ENCODE measurements at regions not wholly inside any gene's neighbourhood (a gene's known extent, or its start where the extent isn't known, plus 50 kb on each side); places are given as distances from the start of the nearest gene placed in this dataset.

- no peak for TF ChIP-seq CBX5 (IDR thresholded peaks at IDR 0.05; ENCODE audit: borderline replicate concordance, low read depth)
- no peak for TF ChIP-seq SP1 (CRISPR knock-in tag; IDR thresholded peaks at IDR 0.05)
- TF ChIP-seq BRCA1 (IDR thresholded peaks at IDR 0.05), result no peak
- TF ChIP-seq BRCA1 (CRISPR knock-in tag; IDR thresholded peaks at IDR 0.05), result no peak
- no peak for TF ChIP-seq HDAC3 (IDR thresholded peaks at IDR 0.05; ENCODE audit: borderline replicate concordance, partially characterized antibody)
- no peak for TF ChIP-seq ZNF408 (CRISPR knock-in tag; IDR thresholded peaks at IDR 0.05; ENCODE audit: low read depth)
- no peak for TF ChIP-seq CTCF (IDR thresholded peaks at IDR 0.05 in 2 of 3, conservative IDR thresholded peaks at IDR 0.05 in 1 of 3; ENCODE audit: insufficient read depth in 2 of 3, low read depth in 1 of 3, low read length in 3 of 3)
- no peak for TF ChIP-seq REST (IDR thresholded peaks at IDR 0.05; ENCODE audit: borderline replicate concordance)
- TF ChIP-seq REST (CRISPR knock-in tag; IDR thresholded peaks at IDR 0.05; ENCODE audit: low read depth), result no peak
- TF ChIP-seq RBM25 (IDR thresholded peaks at IDR 0.05; ENCODE audit: low read depth, low read length, severe bottlenecking), result no peak
- TF ChIP-seq ZNF75A (CRISPR knock-in tag; IDR thresholded peaks at IDR 0.05), result no peak
- TF ChIP-seq, protein P1, sequence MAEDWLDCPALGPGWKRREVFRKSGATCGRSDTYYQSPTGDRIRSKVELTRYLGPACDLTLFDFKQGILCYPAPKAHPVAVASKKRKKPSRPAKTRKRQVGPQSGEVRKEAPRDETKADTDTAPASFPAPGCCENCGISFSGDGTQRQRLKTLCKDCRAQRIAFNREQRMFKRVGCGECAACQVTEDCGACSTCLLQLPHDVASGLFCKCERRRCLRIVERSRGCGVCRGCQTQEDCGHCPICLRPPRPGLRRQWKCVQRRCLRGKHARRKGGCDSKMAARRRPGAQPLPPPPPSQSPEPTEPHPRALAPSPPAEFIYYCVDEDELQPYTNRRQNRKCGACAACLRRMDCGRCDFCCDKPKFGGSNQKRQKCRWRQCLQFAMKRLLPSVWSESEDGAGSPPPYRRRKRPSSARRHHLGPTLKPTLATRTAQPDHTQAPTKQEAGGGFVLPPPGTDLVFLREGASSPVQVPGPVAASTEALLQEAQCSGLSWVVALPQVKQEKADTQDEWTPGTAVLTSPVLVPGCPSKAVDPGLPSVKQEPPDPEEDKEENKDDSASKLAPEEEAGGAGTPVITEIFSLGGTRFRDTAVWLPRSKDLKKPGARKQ (CRISPR knock-in tag; IDR thresholded peaks at IDR 0.05), result no peak
- TF ChIP-seq POLR2AphosphoS5 (IDR thresholded peaks at IDR 0.05; ENCODE audit: control insufficient read depth, insufficient read depth, low read depth, low read length), result no peak
Measured at GRCh38 chr2:108129636-108130035, 110.1 kb upstream of the SULT1C3 start.
